ENCODE measurements at regions not wholly inside any gene's neighbourhood (a gene's known extent, or its start where the extent isn't known, plus 50 kb on each side); places are given as distances from the start of the nearest gene placed in this dataset.

- H3K36me3 Mint-ChIP-seq (ENCODE audit: low read depth), result no peaks in the 10 kb centered on the region
- peaks cover 24% of the 10 kb centered on the region for H3K9me3 Mint-ChIP-seq
Measured at GRCh38 chr16:64648282-64648681, 473.6 kb downstream of the CDH11 start.

GRCh38 chr16:64641343-64641742 lies 480.5 kb downstream of the CDH11 start:
- no peak for TF ChIP-seq CTCF (IDR thresholded peaks at IDR 0.05; ENCODE audit: unreplicated experiment in 3 of 3)
- Mint-ChIP-seq H3K4me1 (peaks cover 5% of the 10 kb centered on the region), H3K27me3 (ENCODE audit: low read depth) (no peaks in the 10 kb centered on the region)

More at GRCh38 chr16:64648282-64648681, 473.6 kb downstream of the CDH11 start:
- H3K4me1 Mint-ChIP-seq, result no peaks in the 10 kb centered on the region
- no peak overlapping the region for H3K27ac Mint-ChIP-seq
- TF ChIP-seq CTCF (IDR thresholded peaks at IDR 0.05; ENCODE audit: unreplicated experiment in 3 of 3), result no peak
- H3K27me3 Mint-ChIP-seq (ENCODE audit: low read depth), result no peaks in the 10 kb centered on the region
- H3K4me3 Mint-ChIP-seq, result no peak overlapping the region

GRCh38 chr16:64638766-64639165 lies 483.1 kb downstream of the CDH11 start:
- H3K27ac Mint-ChIP-seq, result no peak overlapping the region
- no peak overlapping the region for H3K4me3 Mint-ChIP-seq
- no peaks in the 10 kb centered on the region for H3K36me3 Mint-ChIP-seq (ENCODE audit: low read depth)
- no peaks in the 10 kb centered on the region for H3K9me3 Mint-ChIP-seq
- no peak for TF ChIP-seq CTCF (IDR thresholded peaks at IDR 0.05; ENCODE audit: unreplicated experiment in 3 of 3)
- no peaks in the 10 kb centered on the region for H3K27me3 Mint-ChIP-seq (ENCODE audit: low read depth)
- H3K4me1 Mint-ChIP-seq, result peaks cover 5% of the 10 kb centered on the region

More at GRCh38 chr16:64641343-64641742, 480.5 kb downstream of the CDH11 start:
- no peak overlapping the region for H3K27ac Mint-ChIP-seq
- H3K4me3 Mint-ChIP-seq, result no peak overlapping the region
- H3K9me3 Mint-ChIP-seq, result no peaks in the 10 kb centered on the region
- H3K36me3 Mint-ChIP-seq (ENCODE audit: low read depth), result no peaks in the 10 kb centered on the region

- Mint-ChIP-seq H3K4me3 (no peak overlapping the region), H3K27ac (no peak overlapping the region)
Measured at GRCh38 chr16:64629622-64630021, 492.2 kb downstream of the CDH11 start.

GRCh38 chr16:64627781-64628180 lies 494.1 kb downstream of the CDH11 start:
- TF ChIP-seq CTCF (IDR thresholded peaks at IDR 0.05; ENCODE audit: unreplicated experiment in 3 of 3), result no peak
- H3K4me3 Mint-ChIP-seq, result no peak overlapping the region
- no peaks in the 10 kb centered on the region for H3K4me1 Mint-ChIP-seq
- peaks cover 3% of the 10 kb centered on the region for H3K27me3 Mint-ChIP-seq (ENCODE audit: low read depth)
- no peaks in the 10 kb centered on the region for H3K36me3 Mint-ChIP-seq (ENCODE audit: low read depth)
- H3K9me3 Mint-ChIP-seq, result peaks cover 9% of the 10 kb centered on the region
- H3K27ac Mint-ChIP-seq, result no peak overlapping the region

More at GRCh38 chr16:64629622-64630021, 492.2 kb downstream of the CDH11 start:
- no peaks in the 10 kb centered on the region for H3K4me1 Mint-ChIP-seq
- H3K36me3 Mint-ChIP-seq (ENCODE audit: low read depth), result no peaks in the 10 kb centered on the region
- TF ChIP-seq CTCF (IDR thresholded peaks at IDR 0.05; ENCODE audit: unreplicated experiment in 3 of 3), result no peak
- peaks cover 3% of the 10 kb centered on the region for H3K27me3 Mint-ChIP-seq (ENCODE audit: low read depth)
- H3K9me3 Mint-ChIP-seq, result peaks cover 6% of the 10 kb centered on the region

- peaks cover 3% of the 10 kb centered on the region for H3K27me3 Mint-ChIP-seq (ENCODE audit: low read depth)
- no peak overlapping the region for H3K4me3 Mint-ChIP-seq
- peaks cover 9% of the 10 kb centered on the region for H3K9me3 Mint-ChIP-seq
- H3K27ac Mint-ChIP-seq, result no peak overlapping the region
- no peak for TF ChIP-seq CTCF (IDR thresholded peaks at IDR 0.05; ENCODE audit: unreplicated experiment in 3 of 3)
- H3K36me3 Mint-ChIP-seq (ENCODE audit: low read depth), result no peaks in the 10 kb centered on the region
- H3K4me1 Mint-ChIP-seq, result no peaks in the 10 kb centered on the region
Measured at GRCh38 chr16:64627288-64627687, 494.6 kb downstream of the CDH11 start.

All from nephron (organoid).